Activated CD4-positive, alpha-beta memory T cell treated with anti-CD3 and anti-CD28 coated beads for 36 hours (primary cell): ENCODE measurements at regions not wholly inside any gene's neighbourhood (a gene's known extent, or its start where the extent isn't known, plus 50 kb on each side); places are given as distances from the start of the nearest gene placed in this dataset.

Source experiments
- CTCF ChIA-PET: fragments of 350-600 bp; sonication (Branson Sonifier 250); formaldehyde crosslinking; loops from one replicate; lab custom pipeline; 2021; ENCODE audit warnings: antibody characterized with exemption, inconsistent platforms; lab: Charles Lee
- POLR2A ChIA-PET: fragments of 350-600 bp; sonication (Branson Sonifier 250); formaldehyde crosslinking; loops from one replicate; lab custom pipeline; 2021; ENCODE audit warnings: antibody characterized with exemption; lab: Charles Lee
- DNase-seq: peaks from one replicate; pipeline ENCODE4 v3.0.0-alpha.2; 2020
- H3K27ac Mint-ChIP-seq: one replicate; pipeline ENCODE4 v1.8.0; 2021; ENCODE audit warnings: mixed read lengths
- H3K27me3 Mint-ChIP-seq: one replicate; pipeline ENCODE4 v1.8.0; 2021; ENCODE audit warnings: mixed read lengths
- H3K36me3 Mint-ChIP-seq: one replicate; pipeline ENCODE4 v1.8.0; 2021; ENCODE audit warnings: mixed read lengths
- H3K4me1 Mint-ChIP-seq: one replicate; pipeline ENCODE4 v1.8.0; 2021; ENCODE audit warnings: low read depth, mixed read lengths
- H3K4me3 Mint-ChIP-seq: one replicate; pipeline ENCODE4 v1.8.0; 2021; ENCODE audit warnings: mild to moderate bottlenecking, mixed read lengths
- H3K9me3 Mint-ChIP-seq: one replicate; pipeline ENCODE4 v1.8.0; 2021; ENCODE audit warnings: mixed read lengths
- intact Hi-C: fragments of 100-400 bp; cut with micrococcal nuclease; formaldehyde crosslinking; loops from one replicate; pipeline ENCODE4 v1.15.1; 2023

DNA sequence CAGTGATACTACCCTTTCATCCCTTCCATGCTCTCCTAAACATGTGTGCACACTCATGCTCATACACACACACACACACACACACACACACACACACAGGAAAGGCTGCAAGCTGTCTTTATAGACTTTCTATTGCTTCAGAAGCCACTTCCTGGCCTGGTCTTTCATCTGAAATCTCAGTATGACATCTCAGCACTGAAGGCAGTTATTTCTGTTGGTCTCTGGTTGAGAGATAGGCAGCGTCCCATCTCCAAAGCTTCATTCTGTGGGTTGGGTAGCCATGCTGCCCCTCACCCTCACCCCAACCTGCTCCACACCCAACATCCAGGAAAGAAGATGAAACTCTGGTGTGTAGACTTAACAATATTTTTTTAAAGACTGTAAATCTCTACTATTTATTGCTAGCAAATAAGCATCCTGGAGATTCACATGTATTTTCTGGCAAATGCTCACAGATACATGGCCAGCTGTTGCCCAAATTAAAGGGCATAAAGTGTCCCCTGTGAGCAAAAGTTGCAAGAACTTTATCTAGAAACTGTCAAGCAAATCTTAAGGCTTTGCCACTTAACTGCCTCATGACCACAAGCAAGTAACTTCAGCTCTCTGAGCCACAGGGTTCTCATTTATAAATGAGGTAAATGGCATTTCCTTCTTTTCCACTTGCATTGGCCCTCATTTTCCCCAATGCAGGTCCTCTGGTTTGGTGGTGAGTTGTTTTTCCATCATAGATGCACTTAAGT lies 189.8 kb upstream of the AFF2 start:
- intact Hi-C loops = loop anchor here (1.0 kb wide), 1 partner anchor 71 kb away; no protein-coding TSS in a partner anchor
- Mint-ChIP-seq H3K27me3 (no peaks in the 10 kb centered on the region), H3K27ac (no peak overlapping the region), H3K36me3 (no peaks in the 10 kb centered on the region), H3K4me3 (no peak overlapping the region), H3K4me1 (peaks cover 32% of the 10 kb centered on the region), H3K9me3 (peaks cover under 1% of the 10 kb centered on the region)
- CTCF ChIA-PET = no interaction called here
- peak; percentile 63 for DNase-seq
- POLR2A ChIA-PET = no interaction called here

DNA sequence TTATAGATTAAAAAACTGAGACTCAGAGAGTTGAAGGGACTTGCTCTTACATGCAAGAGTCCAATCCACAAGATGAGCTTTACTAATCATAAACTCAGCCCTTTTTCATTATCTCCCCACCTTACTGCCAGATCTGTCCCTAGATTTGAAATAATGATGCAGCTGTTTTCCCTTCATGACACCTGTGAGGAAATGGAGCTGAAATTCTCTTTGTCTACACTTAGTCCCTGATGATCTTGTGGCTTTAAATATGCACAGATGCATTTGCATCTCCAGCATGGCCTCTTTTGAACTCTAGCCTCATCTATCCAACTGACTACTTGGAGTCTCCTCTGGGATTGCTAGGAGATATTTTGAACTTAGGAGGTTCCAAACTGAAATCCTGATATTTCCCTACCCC lies 188.9 kb upstream of the AFF2 start:
- no peaks in the 10 kb centered on the region for H3K9me3 Mint-ChIP-seq
- DNase-seq = no peak
- ChIA-PET POLR2A (no interaction called here), CTCF (no interaction called here)
- intact Hi-C loops = no loop called here
- peaks cover 32% of the 10 kb centered on the region for H3K4me1 Mint-ChIP-seq
- H3K36me3 Mint-ChIP-seq = no peaks in the 10 kb centered on the region
- H3K27me3 Mint-ChIP-seq = no peaks in the 10 kb centered on the region
- no peak overlapping the region for H3K27ac Mint-ChIP-seq
- no peak overlapping the region for H3K4me3 Mint-ChIP-seq

DNA sequence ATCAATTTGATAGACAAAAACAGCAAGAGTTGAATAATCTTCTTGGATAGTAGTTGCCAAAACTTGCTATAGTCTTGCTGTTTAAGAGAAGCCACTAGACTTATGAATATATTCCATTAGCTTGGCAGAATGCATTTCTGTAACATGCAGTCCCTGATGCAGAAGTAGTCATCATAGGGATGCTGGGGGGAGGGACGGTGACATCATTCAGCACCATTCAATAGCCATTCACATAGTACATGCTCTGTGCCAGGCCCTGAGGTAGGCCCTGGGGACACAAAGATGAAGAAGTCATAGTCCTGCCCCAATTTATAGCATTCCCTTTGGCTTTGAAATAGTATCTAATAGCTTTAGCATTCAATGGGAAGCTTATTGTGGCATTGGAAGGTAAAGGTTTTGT lies 185.5 kb upstream of the AFF2 start:
- Mint-ChIP-seq H3K36me3 (no peaks in the 10 kb centered on the region), H3K27ac (no peak overlapping the region), H3K4me1 (peaks cover 22% of the 10 kb centered on the region), H3K9me3 (no peaks in the 10 kb centered on the region), H3K4me3 (no peak overlapping the region), H3K27me3 (no peaks in the 10 kb centered on the region)
- no peak for DNase-seq
- ChIA-PET CTCF (no interaction called here), POLR2A (no interaction called here)
- intact Hi-C loops = no loop called here

DNA sequence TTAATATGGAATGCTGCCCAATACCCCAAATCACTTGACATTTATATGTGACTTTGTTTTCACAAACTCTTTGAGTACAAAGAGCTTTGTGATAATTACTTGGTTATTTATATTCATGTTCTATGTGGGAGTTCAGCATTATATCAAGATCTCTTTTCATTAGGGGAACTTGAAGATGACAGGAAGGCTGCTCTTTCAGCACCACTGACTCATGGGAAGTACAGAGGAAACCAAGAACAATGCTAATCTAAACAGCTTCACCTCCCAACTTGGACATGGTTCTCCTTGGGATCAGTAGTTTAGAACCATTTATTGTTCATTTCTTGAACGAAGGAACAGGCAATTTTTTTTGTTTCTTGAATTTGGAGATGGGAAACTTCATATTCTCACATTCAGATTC lies 184.0 kb upstream of the AFF2 start:
- Mint-ChIP-seq H3K27ac (no peak overlapping the region), H3K9me3 (no peaks in the 10 kb centered on the region), H3K36me3 (no peaks in the 10 kb centered on the region), H3K27me3 (no peaks in the 10 kb centered on the region), H3K4me3 (no peak overlapping the region), H3K4me1 (peaks cover 7% of the 10 kb centered on the region)
- intact Hi-C loops = no loop called here
- no peak for DNase-seq
- CTCF ChIA-PET = no interaction called here
- POLR2A ChIA-PET = no interaction called here

DNA sequence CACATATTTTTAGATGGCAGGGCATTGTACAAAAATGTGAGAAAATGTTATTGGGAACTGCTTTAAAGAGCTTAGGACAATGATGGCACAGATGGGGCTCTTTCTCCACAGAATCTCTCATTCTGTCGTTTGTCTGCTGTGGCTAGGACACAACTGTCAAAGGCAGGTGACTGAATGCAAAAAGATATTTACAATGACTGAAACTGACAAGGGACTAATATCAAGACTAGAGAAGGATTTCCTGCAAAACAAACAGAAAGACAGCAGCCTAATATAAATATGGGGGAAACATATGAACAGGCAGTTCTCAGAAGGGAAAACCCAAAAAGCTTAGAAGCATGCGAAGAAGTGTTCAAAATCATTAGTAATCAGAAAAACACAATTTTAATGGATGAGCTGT lies 177.5 kb upstream of the AFF2 start:
- no peak for DNase-seq
- no peak overlapping the region for H3K27ac Mint-ChIP-seq
- H3K4me3 Mint-ChIP-seq = no peak overlapping the region
- H3K9me3 Mint-ChIP-seq = peaks cover 8% of the 10 kb centered on the region
- intact Hi-C loops = no loop called here
- H3K4me1 Mint-ChIP-seq = no peaks in the 10 kb centered on the region
- POLR2A ChIA-PET = no interaction called here
- CTCF ChIA-PET = no interaction called here
- no peaks in the 10 kb centered on the region for H3K36me3 Mint-ChIP-seq
- H3K27me3 Mint-ChIP-seq = no peaks in the 10 kb centered on the region

DNA sequence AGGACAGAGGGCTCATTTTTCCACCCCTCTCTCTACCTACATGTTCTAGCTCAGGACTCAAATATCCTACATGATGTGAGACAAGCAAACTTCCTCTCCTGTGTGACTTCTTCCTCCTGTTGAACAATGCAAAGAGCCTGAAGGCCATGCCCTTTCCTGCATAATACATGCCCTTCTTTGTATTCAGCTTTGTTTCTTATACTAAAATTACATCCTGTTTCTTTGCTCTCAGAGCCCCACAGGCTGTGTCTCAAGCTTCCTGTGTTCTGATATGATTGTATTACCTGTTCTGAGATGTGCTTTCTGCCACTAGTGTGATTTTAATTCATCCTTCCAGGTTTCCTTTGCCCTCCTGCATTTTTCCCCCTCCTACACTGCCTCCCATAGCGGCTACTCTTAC lies 166.4 kb upstream of the AFF2 start:
- peaks cover 38% of the 10 kb centered on the region for H3K4me1 Mint-ChIP-seq
- no peaks in the 10 kb centered on the region for H3K36me3 Mint-ChIP-seq
- no peaks in the 10 kb centered on the region for H3K27me3 Mint-ChIP-seq
- H3K9me3 Mint-ChIP-seq = no peaks in the 10 kb centered on the region
- ChIA-PET CTCF (no interaction called here), POLR2A (no interaction called here)
- peak overlapping the region; percentile 13 for H3K27ac Mint-ChIP-seq
- DNase-seq = no peak
- H3K4me3 Mint-ChIP-seq = no peak overlapping the region
- intact Hi-C loops = no loop called here

DNA sequence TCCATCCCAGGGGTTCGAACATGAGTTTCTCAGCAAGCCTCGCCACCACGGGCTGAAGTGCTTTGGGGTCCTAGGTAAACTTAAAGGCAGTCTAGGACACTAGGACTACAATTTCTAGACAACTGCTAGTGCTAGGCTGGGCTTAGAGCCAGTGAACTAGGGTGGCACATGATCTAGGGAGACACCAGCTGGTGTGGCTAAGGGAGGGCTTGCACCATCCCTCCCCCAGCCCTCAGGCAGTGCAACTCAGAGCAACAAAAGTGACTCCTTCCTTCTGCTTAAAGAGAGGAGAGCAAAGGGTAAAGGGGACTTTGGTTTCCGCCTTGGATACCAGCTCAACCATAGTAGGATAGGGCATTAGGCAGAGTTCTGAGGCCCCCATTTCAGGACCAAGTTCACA lies 162.5 kb upstream of the AFF2 start:
- peaks cover 52% of the 10 kb centered on the region for H3K4me1 Mint-ChIP-seq
- no peaks in the 10 kb centered on the region for H3K9me3 Mint-ChIP-seq
- no peak overlapping the region for H3K4me3 Mint-ChIP-seq
- no peaks in the 10 kb centered on the region for H3K36me3 Mint-ChIP-seq
- ChIA-PET POLR2A (no interaction called here), CTCF (no interaction called here)
- no peak overlapping the region for H3K27ac Mint-ChIP-seq
- intact Hi-C loops = no loop called here
- H3K27me3 Mint-ChIP-seq = no peaks in the 10 kb centered on the region
- no peak for DNase-seq

DNA sequence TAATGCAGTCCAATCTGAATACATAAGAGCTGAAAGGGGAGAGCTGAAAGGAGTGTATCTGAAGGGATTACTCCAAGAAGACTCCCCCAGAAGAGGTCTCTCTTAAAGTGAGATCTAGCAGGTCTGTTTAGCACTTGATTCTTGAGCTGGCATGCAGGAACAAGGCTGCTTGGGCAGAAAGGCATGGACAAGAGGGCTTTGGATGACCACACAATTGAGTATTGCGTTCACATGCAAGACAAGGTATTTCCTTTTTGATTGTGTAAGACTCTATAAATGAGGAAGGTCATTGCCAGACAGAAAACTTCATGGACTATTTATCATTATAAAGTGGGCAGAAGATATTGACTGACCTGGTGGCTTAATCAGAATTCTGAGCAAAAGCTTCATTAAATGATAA lies 145.5 kb upstream of the AFF2 start:
- Mint-ChIP-seq H3K27me3 (no peaks in the 10 kb centered on the region), H3K4me1 (no peaks in the 10 kb centered on the region), H3K36me3 (no peaks in the 10 kb centered on the region), H3K4me3 (no peak overlapping the region), H3K27ac (no peak overlapping the region), H3K9me3 (peaks cover 5% of the 10 kb centered on the region)
- ChIA-PET CTCF (no interaction called here), POLR2A (no interaction called here)
- DNase-seq = no peak
- intact Hi-C loops = no loop called here

DNA sequence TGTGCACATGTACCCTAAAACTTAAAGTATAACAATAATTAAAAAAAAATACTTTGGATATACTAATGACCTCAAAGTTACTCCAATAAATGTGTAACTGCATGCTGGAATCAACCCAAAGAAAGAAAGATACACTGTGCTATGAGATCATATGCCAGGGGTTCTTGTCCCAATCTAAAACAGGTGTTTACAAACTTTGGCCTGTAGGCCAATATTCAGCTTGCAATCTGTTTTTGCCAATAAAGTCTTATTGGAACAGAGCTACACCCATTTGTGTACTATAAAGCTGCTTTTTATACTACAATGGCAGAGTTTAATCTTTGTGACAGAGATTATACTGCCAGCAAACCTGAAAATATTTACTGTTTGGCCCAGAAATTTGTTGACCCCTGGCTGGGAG lies 138.8 kb upstream of the AFF2 start:
- H3K27ac Mint-ChIP-seq = no peak overlapping the region
- ChIA-PET CTCF (interaction anchor here (0.6 kb wide), 1 partner anchor 554 kb away, joined by 3 read pairs; no protein-coding TSS in a partner anchor), POLR2A (no interaction called here)
- no peaks in the 10 kb centered on the region for H3K4me1 Mint-ChIP-seq
- no peaks in the 10 kb centered on the region for H3K36me3 Mint-ChIP-seq
- H3K4me3 Mint-ChIP-seq = no peak overlapping the region
- H3K27me3 Mint-ChIP-seq = no peaks in the 10 kb centered on the region
- no peaks in the 10 kb centered on the region for H3K9me3 Mint-ChIP-seq
- no peak for DNase-seq
- intact Hi-C loops = no loop called here

DNA sequence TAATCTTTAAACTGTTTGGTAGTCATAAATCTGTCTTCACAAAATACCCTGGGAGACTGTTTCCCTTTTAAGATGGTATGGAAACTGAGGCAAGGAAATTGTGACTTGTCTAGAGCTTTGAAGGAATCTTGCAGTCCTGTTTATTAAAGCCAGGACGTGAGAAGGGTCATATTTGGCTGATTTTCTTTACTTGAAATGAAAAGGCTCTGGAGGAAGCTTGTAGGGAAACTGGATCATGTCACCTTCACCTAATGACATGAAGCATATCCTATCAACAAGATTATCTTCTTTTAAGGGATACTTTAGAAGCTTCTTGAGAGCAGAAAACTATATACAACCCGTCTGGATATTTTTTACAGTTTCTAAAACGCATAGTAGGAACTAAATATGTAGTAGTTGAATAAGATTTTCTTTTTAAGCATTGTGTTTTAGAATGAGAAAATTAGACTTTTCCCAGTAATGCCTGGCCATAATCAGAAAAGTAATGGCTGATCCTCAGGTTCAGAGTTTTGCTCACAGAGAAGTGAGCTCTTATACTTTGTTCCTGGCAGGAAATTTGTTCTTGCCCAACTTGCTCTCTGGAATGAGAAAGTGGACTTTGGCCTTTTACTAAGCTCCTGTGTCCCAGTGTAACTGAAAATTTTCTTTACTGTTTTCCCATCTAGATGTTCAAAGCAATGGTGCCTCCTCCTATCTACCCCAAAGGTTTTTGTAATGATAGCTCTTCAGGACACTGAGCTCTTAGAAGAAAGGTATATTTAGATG lies 136.8 kb upstream of the AFF2 start:
- CTCF ChIA-PET = no interaction called here

DNA sequence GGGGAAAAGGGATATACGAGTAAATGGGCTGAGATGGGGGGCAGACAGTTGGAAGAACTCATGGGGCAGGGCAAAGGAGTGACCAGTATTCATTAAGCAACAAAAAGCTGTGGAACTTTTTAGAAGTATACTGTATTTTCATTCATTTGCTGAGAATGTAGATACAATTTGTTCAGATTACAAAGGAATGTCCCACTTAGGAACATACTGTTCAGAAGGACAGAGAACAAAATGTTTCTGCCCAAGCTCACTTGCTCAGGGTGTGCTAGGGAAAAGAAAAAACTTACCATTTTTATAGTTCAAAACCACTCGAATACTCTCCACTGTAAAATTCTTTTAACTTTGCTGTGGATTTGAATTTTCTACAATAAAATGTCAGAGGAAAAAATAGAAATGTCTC lies 135.2 kb upstream of the AFF2 start:
- Mint-ChIP-seq H3K27me3 (no peaks in the 10 kb centered on the region), H3K4me3 (no peak overlapping the region), H3K36me3 (no peaks in the 10 kb centered on the region), H3K9me3 (no peaks in the 10 kb centered on the region), H3K27ac (no peak overlapping the region), H3K4me1 (peaks cover 3% of the 10 kb centered on the region)
- no peak for DNase-seq
- ChIA-PET POLR2A (no interaction called here), CTCF (no interaction called here)
- intact Hi-C loops = no loop called here

More for the DNA sequence above, 136.8 kb upstream of the AFF2 start:
- Mint-ChIP-seq H3K36me3 (no peaks in the 10 kb centered on the region), H3K27me3 (no peaks in the 10 kb centered on the region), H3K27ac (no peak overlapping the region), H3K4me1 (peaks cover 3% of the 10 kb centered on the region), H3K4me3 (no peak overlapping the region), H3K9me3 (no peaks in the 10 kb centered on the region)
- DNase-seq = no peak
- intact Hi-C loops = no loop called here
- POLR2A ChIA-PET = no interaction called here

DNA sequence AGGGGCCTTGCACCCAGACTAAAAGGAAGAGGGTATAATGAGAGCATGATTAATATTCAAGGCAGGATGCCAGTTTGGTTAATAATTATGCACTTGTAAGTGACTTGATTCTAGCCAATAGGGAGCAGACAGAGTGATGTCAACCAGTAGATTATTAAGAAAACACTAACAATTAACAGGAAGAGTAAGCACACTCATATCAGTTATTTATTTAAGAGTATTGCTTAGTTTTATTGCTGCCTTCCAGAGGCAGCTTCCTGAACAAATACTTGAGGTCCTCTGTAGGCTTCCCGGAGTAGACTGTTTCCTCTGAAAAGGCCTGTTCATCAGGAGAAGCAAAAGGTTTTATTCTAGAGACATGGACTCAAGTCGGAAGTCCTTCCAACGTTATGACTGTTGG lies 129.1 kb upstream of the AFF2 start:
- CTCF ChIA-PET = no interaction called here
- DNase-seq = no peak
- Mint-ChIP-seq H3K4me3 (no peak overlapping the region), H3K27ac (no peak overlapping the region), H3K27me3 (no peaks in the 10 kb centered on the region), H3K9me3 (peaks cover 7% of the 10 kb centered on the region), H3K4me1 (peaks cover 3% of the 10 kb centered on the region), H3K36me3 (no peaks in the 10 kb centered on the region)
- POLR2A ChIA-PET = no interaction called here
- intact Hi-C loops = no loop called here

DNA sequence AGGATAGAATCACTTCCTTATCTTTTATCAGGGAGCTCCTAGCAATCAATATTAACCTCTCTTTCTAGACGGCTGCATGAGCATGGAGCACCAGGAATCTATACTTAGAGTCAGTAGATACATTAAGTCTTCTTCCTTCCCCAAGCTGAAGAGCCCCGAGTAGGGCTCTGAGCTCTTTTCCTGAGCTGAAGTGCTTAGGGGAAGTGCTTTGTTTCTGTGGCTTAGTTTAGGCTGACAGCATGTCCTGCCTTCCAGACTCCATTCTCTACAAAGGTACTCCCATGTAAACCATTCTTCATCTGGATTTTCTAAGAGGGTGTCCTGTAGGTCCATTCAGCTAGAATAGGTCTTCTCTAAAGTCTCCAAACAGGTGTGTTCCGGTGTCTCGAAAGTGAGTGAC lies 127.5 kb upstream of the AFF2 start:
- H3K36me3 Mint-ChIP-seq = no peaks in the 10 kb centered on the region
- peaks cover 10% of the 10 kb centered on the region for H3K9me3 Mint-ChIP-seq
- H3K27me3 Mint-ChIP-seq = no peaks in the 10 kb centered on the region
- intact Hi-C loops = no loop called here
- H3K4me1 Mint-ChIP-seq = no peaks in the 10 kb centered on the region
- DNase-seq = no peak
- no peak overlapping the region for H3K4me3 Mint-ChIP-seq
- ChIA-PET CTCF (no interaction called here), POLR2A (no interaction called here)
- no peak overlapping the region for H3K27ac Mint-ChIP-seq
